Osteoblast (primary cell): ENCODE measurements at regions not wholly inside any gene's neighbourhood (a gene's known extent, or its start where the extent isn't known, plus 50 kb on each side); places are given as distances from the start of the nearest gene placed in this dataset.

Experiments
- DNase-seq: peaks from one replicate; pipeline ENCODE4 v3.0.0; 2011; ENCODE audit warnings: low spot score, mixed read lengths; ENCODE audit not compliant: insufficient read length; ENCODE audit errors: missing footprints
- H2AFZ ChIP-seq: 2 replicates; pipeline ENCODE4 v1.6.0; 2011; ENCODE audit warnings: mild to moderate bottlenecking, low read length
- H3K27ac ChIP-seq: 2 replicates; pipeline ENCODE4 v1.5.1; 2011; ENCODE audit warnings: mild to moderate bottlenecking, low read depth, low read length, moderate library complexity
- H3K27me3 ChIP-seq: 2 replicates; pipeline ENCODE4 v1.6.0; 2012; ENCODE audit warnings: mild to moderate bottlenecking, control low read depth, inconsistent platforms, low read length, moderate library complexity; ENCODE audit not compliant: insufficient read depth
- H3K36me3 ChIP-seq: 2 replicates; pipeline ENCODE4 v1.5.1; 2011; ENCODE audit warnings: mild to moderate bottlenecking, low read length, control low read depth, moderate library complexity; ENCODE audit not compliant: insufficient read depth
- H3K4me1 ChIP-seq: 2 replicates; pipeline ENCODE4 v1.5.1; 2011; ENCODE audit warnings: mild to moderate bottlenecking, low read length, control low read depth, moderate library complexity; ENCODE audit not compliant: insufficient read depth
- H3K4me2 ChIP-seq: 2 replicates; pipeline ENCODE4 v1.6.0; 2011; ENCODE audit warnings: mild to moderate bottlenecking, low read length; ENCODE audit not compliant: insufficient read depth
- H3K4me3 ChIP-seq: fragments of 200-600 bp; sonication (generic); 3 replicates; pipeline ENCODE4 v1.5.1; 2012; ENCODE audit warnings: mild to moderate bottlenecking, low read length, inconsistent platforms; ENCODE audit not compliant: insufficient read depth
- H3K79me2 ChIP-seq: 2 replicates; pipeline ENCODE4 v1.6.0; 2012; ENCODE audit warnings: mild to moderate bottlenecking, low read length, control low read depth, inconsistent platforms; ENCODE audit not compliant: insufficient read depth
- H3K9me3 ChIP-seq: 2 replicates; pipeline ENCODE4 v1.5.1; 2011; ENCODE audit warnings: low read depth, low read length, control low read depth
- H4K20me1 ChIP-seq: 2 replicates; pipeline ENCODE4 v1.6.0; 2012; ENCODE audit warnings: mild to moderate bottlenecking, low read length, control low read depth; ENCODE audit not compliant: insufficient read depth
- CTCF ChIP-seq: IDR thresholded peaks from 2 replicates; pipeline ENCODE4 v1.5.1; 2011; ENCODE audit warnings: mild to moderate bottlenecking, low read depth, low read length, moderate library complexity; ENCODE audit errors: extremely low read depth

- Histone ChIP-seq H3K27me3 (peaks cover 16% of the 10 kb centered on the region), H3K9me3 (no peaks in the 10 kb centered on the region), H3K27ac (no peak overlapping the region), H3K79me2 (no peaks in the 10 kb centered on the region), H3K4me1 (no peaks in the 10 kb centered on the region), H2AFZ (peak overlapping the region; percentile 46), H3K4me3 (peak overlapping the region; percentile 57), H3K36me3 (no peaks in the 10 kb centered on the region), H3K4me2 (peak overlapping the region; percentile 65), H4K20me1 (no peaks in the 10 kb centered on the region)
- no peak for DNase-seq
- TF ChIP-seq CTCF: no peak
Observed at GRCh38 chr5:38660194-38660668, 103.8 kb upstream of the LIFR start.

GRCh38 chr5:38662090-38662489, 105.6 kb upstream of the LIFR start:
- no peaks in the 10 kb centered on the region for H3K79me2 ChIP-seq
- DNase-seq: no peak

GRCh38 chr5:38663249-38663648, 106.8 kb upstream of the LIFR start:
- H4K20me1 ChIP-seq: no peaks in the 10 kb centered on the region
- DNase-seq: no peak
- no peak for TF ChIP-seq CTCF

More at GRCh38 chr5:38662090-38662489, 105.6 kb upstream of the LIFR start:
- Histone ChIP-seq H3K27me3 (peaks cover 5% of the 10 kb centered on the region), H3K4me3 (no peak overlapping the region), H3K4me1 (no peaks in the 10 kb centered on the region), H3K4me2 (no peak overlapping the region), H4K20me1 (no peaks in the 10 kb centered on the region), H2AFZ (no peak overlapping the region), H3K36me3 (no peaks in the 10 kb centered on the region), H3K9me3 (no peaks in the 10 kb centered on the region), H3K27ac (no peak overlapping the region)
- TF ChIP-seq CTCF: no peak

GRCh38 chr5:38666668-38667498, 110.4 kb upstream of the LIFR start:
- no peaks in the 10 kb centered on the region for H3K9me3 ChIP-seq
- peaks cover 9% of the 10 kb centered on the region for H3K27me3 ChIP-seq
- H3K79me2 ChIP-seq: no peaks in the 10 kb centered on the region
- TF ChIP-seq CTCF: peak; percentile 83
- H4K20me1 ChIP-seq: no peaks in the 10 kb centered on the region
- no peak overlapping the region for H2AFZ ChIP-seq
- peak; percentile 75 for DNase-seq
- no peaks in the 10 kb centered on the region for H3K4me1 ChIP-seq
- H3K4me2 ChIP-seq: no peak overlapping the region
- H3K27ac ChIP-seq: no peak overlapping the region
- H3K36me3 ChIP-seq: no peaks in the 10 kb centered on the region
- H3K4me3 ChIP-seq: no peak overlapping the region

More at GRCh38 chr5:38663249-38663648, 106.8 kb upstream of the LIFR start:
- H3K27ac ChIP-seq: no peak overlapping the region
- no peak overlapping the region for H3K4me3 ChIP-seq
- H3K4me2 ChIP-seq: no peak overlapping the region
- H2AFZ ChIP-seq: no peak overlapping the region
- no peaks in the 10 kb centered on the region for H3K9me3 ChIP-seq
- no peaks in the 10 kb centered on the region for H3K36me3 ChIP-seq
- H3K4me1 ChIP-seq: no peaks in the 10 kb centered on the region
- H3K79me2 ChIP-seq: no peaks in the 10 kb centered on the region
- H3K27me3 ChIP-seq: peaks cover 4% of the 10 kb centered on the region
